NCI-H1092 treated with DMSO at 0.1 percent for 48 hours (cell line): ENCODE measurements at regions not wholly inside any gene's neighbourhood (a gene's known extent, or its start where the extent isn't known, plus 50 kb on each side); places are given as distances from the start of the nearest gene placed in this dataset.
"Not testable (repeated sequence)": the region's sequence is repeated elsewhere in the genome, so short reads cannot be mapped to it uniquely, and the experiment has no call there.

Source experiments
- DNase-seq: peaks from one replicate; lab custom pipeline; 2025; lab: John Stamatoyannopoulos, UW

DNA sequence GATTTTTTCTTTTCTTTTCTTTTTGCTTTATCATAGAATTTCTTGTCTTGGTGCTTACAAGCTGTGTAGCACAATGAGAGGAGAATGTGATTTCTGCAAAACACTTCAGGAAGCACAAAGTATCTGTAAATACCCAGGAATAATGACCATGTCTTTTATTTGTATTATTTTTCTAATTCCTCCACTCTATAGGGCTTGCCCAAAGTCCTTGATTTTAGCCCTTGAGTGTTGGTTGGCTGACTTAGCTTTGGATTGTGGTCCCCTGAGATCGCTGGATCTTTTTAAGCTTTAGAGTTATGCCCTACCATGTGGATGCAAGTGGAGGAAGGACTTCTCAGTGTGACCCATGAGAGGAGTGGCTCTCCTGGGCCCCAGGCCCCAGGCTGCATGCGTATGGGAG lies 52.2 kb downstream of the HOXC4 start:
- DNase-seq, result not testable (repeated sequence)

GRCh38 chr12:54106252-54106651 lies 52.6 kb downstream of the HOXC4 start:
- not testable (repeated sequence) for DNase-seq

- not testable (repeated sequence) for DNase-seq
Measured at GRCh38 chr12:54106803-54107579, 53.4 kb downstream of the HOXC4 start.

- DNase-seq, result peak; percentile 35
Measured at GRCh38 chr12:54112336-54112735, 58.7 kb downstream of the HOXC4 start.

- not testable (repeated sequence) for DNase-seq
Measured at GRCh38 chr12:54116055-54116454, 62.4 kb downstream of the HOXC4 start.

GRCh38 chr12:54117392-54117791 lies 63.8 kb downstream of the HOXC4 start:
- not testable (repeated sequence) for DNase-seq

- not testable (repeated sequence) for DNase-seq
Measured at GRCh38 chr12:54119082-54119481, 65.4 kb downstream of the HOXC4 start.

DNA sequence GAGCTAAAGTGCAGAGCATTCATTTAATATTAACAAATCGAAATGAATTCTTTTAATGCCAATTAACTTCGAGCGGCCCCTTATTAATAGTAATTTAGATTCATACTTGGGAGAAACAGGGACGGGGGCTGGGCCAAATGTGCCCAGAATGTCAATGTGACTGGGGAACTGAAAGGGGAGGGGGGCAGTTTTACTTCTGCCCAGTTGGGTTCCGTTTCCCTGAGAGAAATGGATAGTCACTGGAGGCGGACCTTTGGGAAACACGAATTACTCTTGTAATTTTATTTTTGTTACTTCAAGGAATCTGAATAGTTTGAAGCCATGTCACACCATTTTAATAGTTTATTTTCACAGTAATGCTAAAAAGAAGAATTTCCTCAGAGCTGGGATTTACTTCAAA lies 64.8 kb downstream of the SMUG1 start:
- not testable (repeated sequence) for DNase-seq

DNA sequence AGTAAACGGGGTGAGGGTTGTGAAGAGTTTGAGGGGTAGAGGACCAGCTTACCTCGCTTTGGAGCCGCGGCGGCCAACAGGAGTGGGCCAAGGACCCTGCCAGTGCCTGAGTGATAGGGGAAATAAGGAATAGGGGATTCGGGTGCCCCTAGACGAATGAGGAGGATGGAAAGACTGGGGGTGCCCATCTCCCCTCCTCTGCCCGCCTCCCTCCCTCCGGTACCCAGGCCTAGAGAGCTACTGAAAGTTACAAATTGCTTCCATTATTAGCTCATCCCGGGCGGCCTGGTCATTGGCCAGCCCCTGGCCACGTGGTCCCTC lies 63.1 kb downstream of the SMUG1 start:
- DNase-seq, result not testable (repeated sequence)

GRCh38 chr12:54126029-54126695 lies 62.6 kb downstream of the SMUG1 start:
- peak; percentile 48 for DNase-seq

DNA sequence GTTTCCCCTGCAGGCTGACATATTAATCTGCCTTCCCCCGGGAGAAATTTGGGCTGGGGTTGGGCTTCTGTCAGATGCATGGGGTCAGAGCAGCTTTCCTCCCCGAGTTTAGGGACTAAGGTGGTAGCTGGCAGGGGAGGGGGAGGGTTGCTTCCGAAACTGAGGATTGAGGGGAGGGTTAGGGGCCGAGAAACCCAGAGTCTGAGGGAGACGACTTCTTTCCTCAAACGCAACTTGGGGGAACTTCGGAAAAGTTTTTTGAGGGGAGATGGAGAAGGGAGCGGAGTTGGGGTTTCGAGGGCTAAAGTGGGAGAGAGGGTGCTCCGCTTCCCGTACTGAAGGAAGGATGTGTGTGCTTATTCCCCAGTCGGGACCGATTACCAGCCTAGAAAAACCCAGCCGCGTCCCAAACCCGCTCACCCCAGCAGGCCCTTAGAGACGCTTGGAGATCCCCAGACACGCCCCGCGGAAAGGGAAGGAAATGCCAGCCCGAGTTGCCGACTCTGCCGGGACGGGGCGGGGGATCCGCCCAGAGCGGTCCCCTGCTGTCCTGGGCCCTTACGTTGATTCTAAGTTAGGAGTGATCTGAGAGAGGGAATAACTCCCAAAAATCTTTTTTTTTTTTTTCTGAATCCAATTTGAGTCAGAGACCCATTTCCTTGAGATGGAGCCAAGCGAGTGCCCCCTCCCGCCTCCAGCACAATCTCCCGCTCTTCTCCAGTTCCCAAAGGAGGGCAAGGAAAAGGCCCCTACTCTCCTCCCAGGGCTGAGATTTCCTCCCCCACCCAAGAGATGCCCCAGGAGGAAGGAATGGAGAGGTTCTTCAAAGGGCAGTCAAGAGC lies 61.9 kb downstream of the SMUG1 start:
- DNase-seq, result no peak

DNA sequence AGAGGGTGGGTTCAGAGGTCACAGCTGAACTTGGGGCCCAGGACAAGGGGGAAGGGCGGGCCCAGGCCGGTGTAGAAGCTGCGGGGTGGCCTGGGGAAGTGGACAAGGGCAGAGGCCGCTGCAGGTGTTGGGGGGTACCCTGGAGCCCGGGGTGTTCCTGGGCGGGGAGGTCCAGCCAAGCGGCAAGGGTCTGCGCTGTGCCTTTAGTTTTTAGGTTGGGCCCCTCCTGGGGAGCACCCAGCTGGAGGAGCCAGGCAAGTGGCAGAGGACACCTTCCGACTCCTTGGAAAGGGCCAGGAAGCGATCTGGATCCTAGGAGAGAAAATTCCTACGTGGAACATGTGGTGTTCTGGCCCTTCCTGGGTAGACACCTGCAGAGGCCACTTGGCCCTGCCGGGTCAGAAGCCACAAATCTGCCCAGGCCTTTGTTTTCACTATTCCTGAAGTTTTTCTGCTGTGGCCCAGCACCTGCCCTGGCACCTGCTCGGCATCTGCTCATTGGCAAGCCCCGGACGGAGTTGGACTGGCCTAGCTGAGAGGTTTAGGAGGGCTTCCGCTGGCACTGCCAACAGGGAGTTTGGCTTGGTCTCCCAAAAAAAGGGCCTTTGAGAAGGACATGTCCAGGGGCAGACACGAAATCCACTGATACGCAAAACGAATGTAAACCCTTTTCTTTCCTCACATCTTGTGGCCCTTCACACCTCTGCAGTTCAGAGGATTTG lies 61.1 kb downstream of the SMUG1 start:
- DNase-seq, result no peak

DNA sequence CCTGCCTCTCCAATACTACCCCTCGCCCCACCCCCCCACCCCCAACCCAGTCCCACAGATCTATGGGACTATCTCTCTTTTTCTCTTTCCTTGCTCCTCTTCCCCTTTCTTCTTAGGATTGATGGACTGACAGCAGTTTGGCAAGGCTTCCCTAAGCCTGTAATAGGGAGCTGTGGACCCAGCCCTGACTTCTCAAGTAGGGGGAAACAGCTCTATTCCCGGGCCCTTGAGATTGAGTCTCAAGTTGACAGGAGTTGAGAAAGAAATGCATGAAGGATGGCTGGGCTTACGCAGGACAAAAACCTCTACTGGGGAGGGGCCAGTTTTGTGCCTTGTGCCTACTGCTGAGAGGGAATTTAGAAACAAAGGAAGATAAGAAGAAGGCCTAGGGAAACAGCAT lies 60.4 kb downstream of the SMUG1 start:
- no peak for DNase-seq

- DNase-seq, result no peak
Measured at GRCh38 chr12:54129028-54129903, 59.5 kb downstream of the SMUG1 start.
